HG03442 (cell line): ENCODE measurements at regions not wholly inside any gene's neighbourhood (a gene's known extent, or its start where the extent isn't known, plus 50 kb on each side); places are given as distances from the start of the nearest gene placed in this dataset.
"Not testable (repeated sequence)": the region's sequence is repeated elsewhere in the genome, so short reads cannot be mapped to it uniquely, and the experiment has no call there.

Source experiments
- ATAC-seq: cut with Tn5 transposase; IDR thresholded peaks from one replicate; pipeline ENCODE4 v1.9.1; 2021; ENCODE audit warnings: mild to moderate bottlenecking, moderate library complexity; ENCODE audit not compliant: unreplicated experiment

DNA sequence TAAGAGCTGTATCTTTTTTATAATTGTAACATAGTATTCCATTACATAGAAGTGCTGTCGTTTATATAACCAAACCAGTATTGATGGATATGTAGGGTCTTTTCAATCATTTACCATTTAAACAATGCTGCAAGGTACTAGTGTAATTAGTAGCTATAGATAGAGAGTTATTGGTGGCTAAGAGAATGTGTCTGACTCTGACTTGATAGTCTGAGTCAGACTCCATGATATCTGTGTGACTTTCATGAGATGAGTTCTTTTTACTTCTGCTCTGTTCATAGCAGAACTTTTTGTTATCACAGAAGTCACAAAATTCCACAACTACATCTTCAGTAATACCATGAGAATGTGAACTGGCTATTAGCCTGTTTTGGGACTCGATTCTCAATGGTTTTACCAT is 150.6 kb downstream of the FHIP1A start:
- ATAC-seq, result no peak

DNA sequence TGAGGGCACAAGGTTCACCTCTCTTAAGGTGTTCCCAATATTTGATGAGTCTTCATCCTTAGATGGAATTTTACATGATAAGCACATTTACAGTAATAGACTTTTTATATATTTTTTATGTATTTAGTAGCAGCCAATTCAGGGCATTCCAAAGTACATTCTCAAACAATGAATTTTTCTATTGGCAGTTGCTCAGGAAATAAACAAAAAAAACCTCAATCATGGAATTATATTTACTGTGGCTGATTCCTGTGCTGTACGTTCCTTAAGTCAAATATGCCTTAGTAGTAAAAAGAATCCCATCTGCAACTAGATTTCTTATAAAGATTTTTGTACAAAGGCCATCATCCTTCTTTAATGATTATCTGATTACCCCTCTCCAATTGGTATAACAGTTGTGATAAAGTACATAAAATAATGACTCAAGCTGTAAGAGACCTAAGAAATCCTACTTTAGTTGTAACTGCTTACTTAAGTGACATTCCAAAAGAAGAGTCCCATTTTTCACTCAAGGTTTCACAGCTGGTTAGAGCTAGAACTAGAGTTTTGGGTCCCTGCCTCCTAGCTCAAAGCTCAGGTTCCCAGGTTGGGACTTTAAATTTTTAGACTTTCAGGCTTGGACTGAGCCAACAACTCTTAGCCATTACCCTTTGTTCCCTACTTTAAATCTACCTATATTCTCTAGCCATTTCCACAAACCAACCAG is 152.7 kb downstream of the FHIP1A start:
- no peak for ATAC-seq

DNA sequence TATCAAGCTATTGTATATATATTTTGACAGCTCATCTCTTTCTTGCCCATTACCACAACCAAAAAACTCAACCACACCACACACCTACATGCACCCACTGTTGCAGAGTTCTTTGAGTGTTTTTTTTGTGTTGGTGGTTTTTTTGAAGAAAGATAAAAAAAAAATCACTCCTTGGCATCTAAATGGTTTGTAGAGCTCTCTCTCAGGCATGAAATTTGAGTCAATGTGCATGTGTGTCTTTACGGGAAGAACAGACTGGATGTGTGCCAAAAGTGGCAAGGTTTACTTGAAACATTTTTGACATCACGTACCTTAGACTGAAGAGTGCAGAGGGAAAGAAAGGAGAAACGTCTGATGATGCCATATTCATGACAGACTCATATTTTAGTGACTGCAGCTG is 154.2 kb downstream of the FHIP1A start:
- no peak for ATAC-seq

DNA sequence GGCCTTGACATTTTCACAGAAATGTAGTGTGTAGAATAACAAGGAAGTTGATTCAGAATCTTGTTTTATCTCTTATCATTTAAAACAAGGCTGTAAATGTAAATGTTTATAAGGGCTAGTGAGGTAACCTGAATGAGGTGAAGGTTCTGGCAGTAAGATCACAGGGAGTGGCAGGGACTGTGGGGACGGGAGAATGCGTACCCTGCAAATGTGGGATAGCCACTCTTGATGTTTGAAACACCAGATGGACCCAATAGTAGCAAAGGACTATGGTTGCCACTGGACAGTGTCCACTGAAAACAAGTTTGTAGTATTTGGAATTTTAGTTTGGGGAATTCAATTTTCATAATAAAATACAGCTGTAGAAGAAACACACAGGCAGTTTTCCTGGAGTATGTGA is 155.3 kb downstream of the FHIP1A start:
- ATAC-seq, result no peak

DNA sequence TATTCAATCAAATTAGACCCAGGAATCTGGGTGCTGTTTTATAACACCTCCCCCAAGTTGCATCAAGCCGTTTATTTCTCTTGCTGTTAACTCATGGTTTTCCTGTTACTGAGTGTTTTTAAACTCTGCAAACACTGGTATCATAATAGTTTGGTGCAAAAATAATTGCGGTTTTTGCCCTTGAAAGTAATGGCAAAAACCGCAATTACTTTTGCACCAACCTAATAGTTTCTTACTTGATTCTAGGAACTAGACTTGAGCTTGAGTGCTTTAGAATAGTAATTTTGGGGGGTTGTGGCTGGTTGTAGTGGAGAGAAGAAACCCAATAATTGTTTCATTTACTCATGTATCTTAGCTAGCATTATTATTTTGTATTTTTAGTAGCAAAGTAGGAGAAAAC is 156.6 kb downstream of the FHIP1A start:
- ATAC-seq, result no peak

DNA sequence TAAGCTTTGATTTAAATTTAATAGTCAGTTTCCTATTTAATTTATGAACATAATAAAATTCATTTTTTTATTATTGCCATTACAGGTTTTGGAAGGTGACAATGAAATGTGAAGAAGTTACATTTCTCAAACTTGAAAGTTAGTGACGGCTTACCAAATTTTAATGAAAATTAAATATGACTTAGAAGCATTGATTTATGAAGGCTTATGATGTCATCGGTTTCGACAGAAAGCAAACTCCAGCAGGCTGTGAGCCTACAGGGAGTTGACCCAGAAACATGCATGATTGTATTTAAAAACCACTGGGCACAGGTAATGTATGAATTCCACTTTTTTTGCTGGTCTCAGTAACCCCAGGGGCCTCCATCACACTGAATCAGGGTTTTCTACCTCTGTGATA is 157.1 kb downstream of the FHIP1A start:
- ATAC-seq, result no peak

DNA sequence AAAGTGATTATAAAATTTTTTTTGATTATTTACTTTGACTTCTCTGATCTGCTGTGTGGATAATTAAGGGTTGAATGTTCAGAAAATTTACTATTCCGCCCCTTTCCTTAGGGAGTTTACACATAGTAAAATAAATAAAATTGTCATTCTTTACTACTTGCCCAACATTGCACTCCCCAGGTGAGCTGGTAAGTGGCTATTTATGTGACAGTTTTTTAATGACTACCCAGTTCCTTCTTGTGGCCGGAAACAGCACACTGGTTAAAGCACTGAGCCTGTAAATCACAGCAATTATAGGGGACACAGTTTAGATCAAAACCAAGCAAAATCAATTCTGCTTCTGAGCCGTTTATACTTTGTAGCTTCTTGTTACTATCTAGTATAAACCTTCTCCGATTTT is 158.1 kb downstream of the FHIP1A start:
- ATAC-seq, result peak; percentile 97

DNA sequence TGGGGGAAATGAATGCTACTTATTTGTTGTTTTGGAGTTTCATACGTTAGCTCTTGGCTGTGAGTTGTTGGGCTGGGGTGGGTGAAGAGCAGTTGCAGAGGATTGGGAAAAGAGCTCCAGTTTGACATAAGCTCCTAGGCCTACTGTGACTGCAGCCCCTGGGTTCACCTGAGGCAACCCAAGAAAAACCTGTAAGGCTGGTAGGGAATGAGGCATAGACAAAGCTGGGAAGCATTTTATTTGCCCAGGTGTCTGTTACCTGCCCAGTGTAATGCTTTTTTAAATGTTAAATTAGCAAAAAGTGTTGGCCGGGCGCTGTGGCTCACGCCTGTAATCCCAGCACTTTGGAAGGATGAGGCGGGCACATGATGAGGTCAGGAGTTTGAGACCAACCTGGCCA is 160.0 kb downstream of the FHIP1A start:
- ATAC-seq, result no peak

DNA sequence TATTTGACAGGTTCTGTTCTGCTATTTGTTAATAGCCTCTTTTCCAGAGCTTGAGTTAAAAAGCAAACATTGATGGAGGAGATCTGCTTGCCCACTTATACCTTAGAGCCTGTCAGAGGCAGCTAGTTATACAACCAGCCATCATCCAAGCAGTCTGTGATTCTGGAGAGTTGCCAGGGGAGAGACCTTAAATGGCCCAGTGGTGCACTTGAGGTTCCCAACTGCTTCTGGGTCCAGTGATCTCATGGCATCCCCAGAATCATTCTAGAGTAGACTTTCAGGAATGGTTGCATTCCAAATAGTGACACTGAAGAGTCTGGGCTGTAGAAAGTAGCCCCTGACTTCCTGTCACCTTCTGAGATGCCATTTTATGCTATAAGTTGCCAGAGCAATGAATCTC is 160.7 kb downstream of the FHIP1A start:
- ATAC-seq, result no peak

DNA sequence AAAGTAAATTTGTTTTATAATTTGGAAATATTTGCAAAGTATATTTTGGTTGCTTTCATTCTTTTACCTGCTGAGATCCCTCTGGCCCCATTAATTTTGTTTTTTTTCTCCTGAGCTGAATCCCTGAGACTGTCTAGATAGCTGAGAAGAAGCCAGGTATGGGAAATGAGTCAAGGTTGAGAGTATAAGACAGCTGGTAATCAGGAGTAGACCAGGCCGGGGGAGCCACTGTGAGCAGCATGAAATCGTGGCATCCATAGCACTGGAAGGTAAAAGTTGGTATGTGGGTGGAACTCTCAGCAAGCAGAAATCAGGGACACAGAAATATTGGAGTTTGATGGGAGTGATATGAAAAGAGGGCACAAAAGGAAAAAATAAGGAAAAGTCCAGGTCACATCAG is 164.5 kb downstream of the FHIP1A start:
- ATAC-seq, result no peak

DNA sequence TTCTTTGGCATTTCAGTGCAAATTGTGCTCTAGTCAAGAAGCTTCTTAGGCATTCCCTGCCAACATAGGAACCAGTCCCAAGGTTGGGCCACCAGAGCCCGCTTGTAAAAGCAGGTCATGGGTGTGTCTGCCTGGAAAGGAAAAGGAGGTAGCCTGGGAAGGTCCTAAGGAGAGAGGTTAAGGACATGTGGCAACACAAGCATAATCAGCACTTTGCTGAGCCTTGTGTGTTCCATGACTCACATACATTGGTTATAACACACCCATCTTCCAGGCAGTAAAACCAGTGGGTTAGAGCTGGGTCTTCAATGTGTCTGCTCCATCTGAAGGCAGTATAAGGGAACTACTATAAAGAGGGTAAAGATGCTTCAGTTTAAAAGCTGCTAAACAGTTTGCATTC is 165.0 kb downstream of the FHIP1A start:
- no peak for ATAC-seq

DNA sequence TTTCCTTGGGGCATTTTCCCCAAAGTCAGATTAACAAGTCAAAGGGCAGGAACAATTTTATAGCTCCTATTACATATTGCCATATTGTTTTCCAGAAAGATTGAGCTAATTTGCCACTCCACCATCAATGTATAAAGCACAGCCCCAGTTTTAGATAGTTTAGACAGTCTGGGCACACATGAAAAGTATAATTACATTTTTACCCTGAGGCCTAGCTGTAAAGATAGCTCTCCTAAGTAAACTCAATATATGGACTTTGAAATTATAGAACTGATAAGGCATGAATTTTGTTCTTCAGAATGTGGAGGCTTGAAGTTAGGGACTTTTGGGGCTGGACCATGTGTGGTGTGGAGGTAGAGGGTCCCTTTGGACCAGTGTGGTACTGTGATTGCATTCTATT is 166.0 kb downstream of the FHIP1A start:
- no peak for ATAC-seq

DNA sequence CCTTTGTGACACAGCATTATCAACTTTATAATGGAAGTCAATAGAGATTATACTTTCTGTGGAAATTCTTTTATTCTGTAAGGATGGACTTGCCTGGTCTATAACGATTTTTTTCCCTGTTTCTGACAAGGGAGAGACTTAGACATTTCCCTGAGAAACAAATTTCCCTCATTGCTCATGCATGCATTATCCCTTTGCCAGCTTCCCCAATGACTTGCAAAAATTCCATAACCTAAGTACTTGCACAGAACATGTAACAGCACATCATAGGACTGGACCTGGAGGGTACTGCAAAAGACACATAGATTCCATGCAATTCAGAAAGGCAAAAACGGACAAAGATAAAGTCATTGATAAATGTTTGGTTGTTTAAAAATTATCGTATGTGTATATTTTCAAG is 166.7 kb downstream of the FHIP1A start:
- ATAC-seq, result no peak

DNA sequence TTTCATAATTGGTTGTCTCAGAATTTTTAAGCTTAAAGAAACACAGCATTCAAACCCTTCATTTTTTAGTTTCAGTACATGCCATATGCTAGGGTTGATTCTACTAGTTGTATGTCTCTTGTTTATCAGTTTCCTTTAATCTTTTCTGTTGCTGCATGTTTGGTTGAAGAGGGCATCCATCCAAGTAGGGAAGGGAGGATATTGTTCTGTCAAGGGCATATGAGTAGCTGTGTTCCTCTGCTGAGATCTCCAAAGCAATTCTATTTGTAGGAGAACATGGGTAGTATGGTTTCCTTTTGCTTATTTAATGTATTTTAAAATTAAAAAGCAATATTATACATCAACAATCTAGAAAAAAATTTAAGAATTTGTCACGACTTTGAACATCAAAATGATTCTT is 167.7 kb downstream of the FHIP1A start:
- no peak for ATAC-seq

DNA sequence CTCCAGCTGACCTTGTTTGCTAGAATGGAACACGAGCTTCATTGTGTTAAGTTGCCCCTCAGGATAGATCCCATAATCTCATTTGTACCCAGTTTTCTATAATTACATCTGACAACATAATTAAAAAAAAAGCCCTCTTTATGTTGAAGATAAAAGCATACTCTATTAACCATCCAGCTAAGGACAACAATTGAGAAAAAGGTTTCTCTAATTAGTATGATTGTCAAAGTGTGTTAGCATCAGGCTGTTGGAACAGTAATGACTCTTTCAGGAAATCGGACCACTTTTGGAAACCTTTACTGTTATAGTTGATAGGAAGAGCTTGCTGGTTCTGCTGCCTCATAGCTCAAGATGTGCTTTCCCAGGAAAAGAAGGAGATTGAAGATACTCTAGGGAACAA is 172.6 kb downstream of the FHIP1A start:
- ATAC-seq, result no peak

DNA sequence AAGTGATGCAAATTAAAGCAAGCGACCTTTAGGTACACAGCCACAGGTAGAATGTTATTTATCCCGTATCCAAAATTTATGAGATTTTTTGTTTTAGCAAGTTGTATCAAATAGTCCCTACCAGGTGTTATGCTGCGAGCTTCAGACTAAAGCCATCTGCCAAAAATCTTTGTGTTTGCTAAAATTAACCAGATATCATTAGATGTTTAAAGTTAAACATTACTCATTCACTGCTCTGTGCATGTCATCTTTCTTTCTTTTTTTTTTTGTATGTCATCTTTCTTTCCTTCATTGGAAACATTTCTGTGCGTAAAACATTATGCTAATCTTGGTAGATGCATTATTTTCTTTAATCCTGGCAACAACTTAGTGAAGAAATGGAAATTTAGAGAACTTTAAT is 173.1 kb downstream of the FHIP1A start:
- no peak for ATAC-seq

DNA sequence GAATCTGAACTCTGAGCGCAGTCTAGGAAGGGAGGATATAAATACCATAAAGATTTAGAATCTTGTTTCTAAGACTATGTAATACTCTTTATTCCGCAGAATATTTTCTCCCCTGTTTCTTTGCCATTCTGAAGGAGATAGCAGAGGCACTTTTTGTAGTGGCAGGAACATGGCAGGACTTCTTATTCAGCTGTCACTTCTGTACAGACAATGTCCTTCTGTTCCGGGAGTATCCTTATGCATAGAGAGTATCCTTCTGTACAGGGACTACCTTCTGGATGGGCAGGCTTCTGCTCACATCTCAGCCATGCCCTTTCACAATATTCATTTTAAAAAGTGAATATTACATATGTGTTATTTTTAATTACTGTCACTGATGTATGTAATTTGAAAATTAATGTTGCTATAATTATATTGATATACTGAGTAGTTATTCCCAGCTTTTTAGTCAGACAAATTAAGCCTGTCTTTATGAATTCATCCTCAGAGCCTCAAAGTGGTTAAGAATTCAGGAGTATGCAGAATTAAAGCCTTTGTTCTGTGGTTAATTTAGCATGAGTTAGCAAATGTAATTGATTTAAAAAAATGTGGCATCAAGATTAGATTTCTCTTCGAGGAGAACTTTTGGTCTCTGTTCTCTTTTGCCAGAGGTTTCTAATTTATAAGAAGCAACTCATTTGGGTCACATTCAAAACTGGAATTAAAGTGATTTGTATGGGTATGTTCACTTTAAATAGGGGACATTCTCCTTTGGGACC is 174.4 kb downstream of the FHIP1A start:
- no peak for ATAC-seq

DNA sequence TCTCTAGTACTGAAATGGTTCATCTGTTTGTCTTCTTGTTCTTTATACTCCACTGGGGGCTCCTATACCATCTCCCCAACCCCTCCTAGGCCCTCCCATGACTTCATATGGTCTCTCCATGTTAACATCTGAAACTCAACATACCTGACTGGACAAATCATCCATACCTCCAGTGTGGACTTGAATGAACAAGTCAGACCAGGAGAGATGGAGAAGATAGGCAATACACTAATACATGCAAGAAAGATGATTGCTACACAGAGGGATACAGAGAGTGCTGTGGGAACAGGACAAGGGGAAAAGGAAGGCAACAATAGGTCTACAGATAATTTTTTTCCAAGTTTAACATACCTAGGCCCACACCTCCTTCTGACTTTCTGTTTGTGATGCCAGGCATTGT is 175.1 kb downstream of the FHIP1A start:
- ATAC-seq, result no peak

DNA sequence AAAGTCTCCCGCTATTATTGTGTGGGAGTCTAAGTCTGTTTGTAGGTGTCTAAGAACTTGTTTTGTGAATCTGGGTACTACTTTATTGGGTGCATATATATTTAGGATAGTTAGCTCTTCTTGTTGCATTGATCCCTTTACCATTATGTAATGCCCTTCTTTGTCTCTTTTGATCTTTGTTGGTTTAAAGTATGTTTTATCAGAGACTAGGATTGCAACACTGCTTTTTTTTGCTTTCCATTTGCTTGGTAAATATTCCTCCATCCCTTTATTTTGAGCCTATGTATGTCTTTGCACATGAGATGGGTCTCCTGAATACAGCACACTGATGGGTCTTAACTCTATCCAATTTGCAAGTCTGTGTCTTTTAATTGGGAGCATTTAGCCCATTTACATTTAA is 165.2 kb downstream of the GATB start:
- not testable (repeated sequence) for ATAC-seq

DNA sequence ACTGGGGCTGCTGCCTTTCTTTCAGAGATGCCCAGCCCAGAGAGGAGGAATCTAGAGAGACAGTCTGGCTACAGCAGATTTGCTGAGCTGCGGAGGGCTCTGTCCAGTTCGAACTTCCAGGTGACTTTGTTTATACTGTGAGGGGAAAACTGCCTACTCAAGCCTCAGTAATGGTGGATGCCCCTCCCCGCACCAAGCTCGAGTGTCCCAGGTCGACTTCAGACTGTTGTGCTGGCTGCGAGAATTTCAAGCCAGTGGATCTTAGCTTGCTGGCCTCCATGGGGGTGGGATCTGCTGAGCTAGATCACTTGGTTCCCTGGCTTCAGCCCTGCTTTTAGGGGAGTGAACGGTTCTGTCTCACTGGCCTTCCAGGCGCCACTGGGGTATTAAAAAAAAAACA is 163.1 kb downstream of the GATB start:
- not testable (repeated sequence) for ATAC-seq

DNA sequence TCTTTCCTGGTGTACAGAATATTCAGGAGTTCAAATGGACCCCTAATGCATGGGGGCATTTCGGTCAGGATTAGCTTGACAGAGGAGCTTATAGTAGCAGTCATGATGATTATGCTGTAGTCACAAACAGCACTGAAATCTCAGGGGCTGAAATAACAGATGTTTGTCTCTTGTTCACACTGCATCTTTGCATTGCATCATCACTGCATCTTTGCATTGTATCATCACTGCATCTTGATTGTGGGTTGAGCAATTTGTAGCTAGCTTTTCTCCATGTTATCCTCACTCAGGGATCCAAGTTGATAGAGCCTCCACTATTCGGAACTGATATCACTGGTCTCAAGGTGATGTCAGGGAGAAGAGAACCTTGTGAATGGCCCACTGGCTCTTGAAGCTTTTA is 160.9 kb downstream of the GATB start:
- ATAC-seq, result no peak

DNA sequence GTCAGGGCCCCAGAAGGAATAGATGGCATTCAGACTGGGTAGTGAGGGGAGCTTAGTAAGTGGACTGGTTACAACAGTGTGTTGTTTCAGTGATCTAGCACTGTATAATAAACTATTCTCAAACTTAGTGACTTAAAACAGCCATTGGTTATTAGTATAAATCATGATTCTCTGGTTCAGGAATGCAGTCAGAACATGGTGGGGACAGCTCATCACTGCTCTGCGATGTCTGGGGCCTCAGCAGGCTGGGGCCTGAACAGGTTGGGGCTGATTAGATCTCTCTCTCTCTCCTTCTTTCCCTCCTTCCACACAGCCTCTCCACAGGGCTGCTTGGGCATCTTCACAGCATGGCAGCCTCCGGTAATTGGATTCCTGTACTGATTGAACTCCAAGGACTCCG is 160.4 kb downstream of the GATB start:
- ATAC-seq, result no peak

DNA sequence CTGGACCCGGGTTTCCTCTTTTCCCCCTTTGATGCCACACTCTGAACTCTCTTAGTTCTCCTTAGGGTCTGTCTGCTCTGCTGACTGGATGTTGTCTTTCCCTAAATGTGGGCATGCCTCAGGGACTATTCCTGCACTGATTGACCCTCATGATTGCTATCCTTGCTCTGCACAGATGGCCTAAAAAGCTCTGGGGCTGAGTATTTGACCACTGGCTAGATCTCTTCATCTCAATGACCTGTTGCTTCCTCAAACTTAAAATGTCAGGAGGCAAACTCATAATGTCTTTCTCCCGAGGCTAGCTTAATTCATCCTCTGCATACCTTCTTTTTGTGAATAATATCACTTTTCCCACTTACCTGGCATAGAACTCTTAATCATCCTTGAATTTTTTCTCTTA is 157.4 kb downstream of the GATB start:
- no peak for ATAC-seq
